Liver (tissue), 8 donors: ENCODE measurements at regions not wholly inside any gene's neighbourhood (a gene's known extent, or its start where the extent isn't known, plus 50 kb on each side); places are given as distances from the start of the nearest gene placed in this dataset.

Experiments
- DNase-seq: peaks from one replicate; pipeline ENCODE4 v3.0.0-alpha.2; 2017; ENCODE audit warnings: low spot score
- H3K27ac ChIP-seq, 2 donors: one replicate each; pipeline ENCODE4 v1.7.0; 2013; ENCODE audit warnings: inconsistent platforms in 2 of 2, low read length in 2 of 2, control low read depth in 1 of 2, low read depth in 1 of 2, mild to moderate bottlenecking in 1 of 2
- H3K27me3 ChIP-seq, 4 donors: one replicate each; pipeline versions ENCODE4 v1.6.1 to v1.7.0; 2013; ENCODE audit warnings: low read length in 3 of 4, inconsistent platforms in 1 of 4, mild to moderate bottlenecking in 1 of 4, moderate library complexity in 1 of 4; ENCODE audit not compliant: control insufficient read depth in 4 of 4, insufficient read depth in 4 of 4
- H3K36me3 ChIP-seq, 4 donors: one replicate each; pipeline versions ENCODE4 v1.6.1 to v1.7.0; 2013; ENCODE audit warnings: low read length in 3 of 4, mild to moderate bottlenecking in 3 of 4, low read depth in 1 of 4, moderate library complexity in 1 of 4; ENCODE audit not compliant: control insufficient read depth in 4 of 4, insufficient read depth in 3 of 4
- H3K4me1 ChIP-seq, 4 donors: one replicate each; pipeline versions ENCODE4 v1.6.1 to v1.7.0; 2013; ENCODE audit warnings: low read length in 3 of 4, mild to moderate bottlenecking in 3 of 4, moderate library complexity in 1 of 4; ENCODE audit not compliant: control insufficient read depth in 4 of 4, insufficient read depth in 4 of 4
- H3K4me3 ChIP-seq, 3 donors: one replicate each; pipeline versions ENCODE4 v1.6.1 to v1.7.0; 2013; ENCODE audit warnings: low read length in 3 of 3, control low read depth in 1 of 3, low read depth in 1 of 3, mild to moderate bottlenecking in 1 of 3
- H3K9ac ChIP-seq, 2 donors: one replicate each; pipeline ENCODE4 v1.7.0; 2013; ENCODE audit warnings: low read length in 2 of 2, mild to moderate bottlenecking in 2 of 2, moderate library complexity in 2 of 2, control low read depth in 1 of 2, low read depth in 1 of 2
- H3K9me3 ChIP-seq, 4 donors: one replicate each; pipeline versions ENCODE4 v1.6.1 to v1.7.0; 2013; ENCODE audit warnings: low read length in 3 of 4; ENCODE audit not compliant: control insufficient read depth in 4 of 4
- ATF3 ChIP-seq: IDR thresholded peaks from 2 replicates; pipeline ENCODE4 v1.6.1; 2016; ENCODE audit warnings: antibody characterized with exemption
- CTCF ChIP-seq: fragments of 150-350 bp; IDR thresholded peaks from 2 replicates; pipeline ENCODE4 v1.5.1; 2017; ENCODE audit warnings: improper control_type of control experiment, low read depth, low read length; ENCODE audit not compliant: missing input control
- FOXA1 ChIP-seq: IDR thresholded peaks from 2 replicates; pipeline ENCODE4 v1.6.1; 2016; ENCODE audit warnings: antibody characterized with exemption
- FOXA2 ChIP-seq: IDR thresholded peaks from 2 replicates; pipeline ENCODE4 v1.6.1; 2016; ENCODE audit warnings: antibody characterized with exemption
- HNF4A ChIP-seq, 2 donors: conservative IDR thresholded peaks; 2 replicates each; pipeline ENCODE4 v1.6.1; 2016; ENCODE audit warnings: antibody characterized with exemption in 2 of 2, mild to moderate bottlenecking in 2 of 2
- HNF4G ChIP-seq: IDR thresholded peaks from 2 replicates; pipeline ENCODE4 v1.6.1; 2016; ENCODE audit warnings: antibody characterized with exemption
- JUND ChIP-seq, 2 donors: IDR thresholded peaks; 2 replicates each; pipeline ENCODE4 v1.6.1; 2016; ENCODE audit warnings: antibody characterized with exemption in 2 of 2
- MAX ChIP-seq: IDR thresholded peaks from 2 replicates; pipeline ENCODE4 v1.6.1; 2016; ENCODE audit warnings: antibody characterized with exemption
- RAD21 ChIP-seq, 2 donors: IDR thresholded peaks; 2 replicates each; pipeline ENCODE4 v1.6.1; 2016; ENCODE audit warnings: antibody characterized with exemption in 2 of 2, mild to moderate bottlenecking in 2 of 2
- REST ChIP-seq: IDR thresholded peaks from 2 replicates; pipeline ENCODE4 v1.6.1; 2016; ENCODE audit warnings: antibody characterized with exemption, mild to moderate bottlenecking
- RXRA ChIP-seq, 2 donors: IDR thresholded peaks; 2 replicates each; pipeline ENCODE4 v1.6.1; 2017 to 2018; ENCODE audit warnings: antibody characterized with exemption in 2 of 2, mild to moderate bottlenecking in 1 of 2
- SP1 ChIP-seq: IDR thresholded peaks from 2 replicates; pipeline ENCODE4 v1.6.1; 2018; ENCODE audit warnings: antibody characterized with exemption, mild to moderate bottlenecking
- YY1 ChIP-seq: IDR thresholded peaks from 2 replicates; pipeline ENCODE4 v1.6.1; 2016; ENCODE audit warnings: antibody characterized with exemption, mild to moderate bottlenecking
- ZBTB33 ChIP-seq: IDR thresholded peaks from 2 replicates; pipeline ENCODE4 v1.6.1; 2016; ENCODE audit warnings: antibody characterized with exemption
- WGBS: extraction: QIAGEN DNeasy Blood & Tissue Kit; methylation state at CpG from one replicate; pipeline ENCODE4 v1.1.7; 2013; 5-methylcytosine and 5-hydroxymethylcytosine counted together
- donor health status: healthy.
- donor health status: healthy.
- donor health status: healthy.
- donor health status: healthy.
- donor health status: healthy.

- WGBS: 87% methylated on average over 3 of the region's 3 CpGs
These were observed 255.6 kb upstream of the SLC30A5 start for GRCh38 chr5:68838157-68838718.

More at GRCh38 chr5:68838157-68838718, 255.6 kb upstream of the SLC30A5 start:
- no peaks in the 10 kb centered on the region for H3K9me3 ChIP-seq
- H3K27me3 ChIP-seq: no peaks in the 10 kb centered on the region
- DNase-seq: no peak
- H3K4me1 ChIP-seq: no peaks in the 10 kb centered on the region
- H3K9ac ChIP-seq: no peak overlapping the region
- no peaks in the 10 kb centered on the region for H3K36me3 ChIP-seq
- no peak for TF ChIP-seq ZBTB33
- TF ChIP-seq SP1: no peak
- TF ChIP-seq ATF3: no peak
- no peak for TF ChIP-seq FOXA2
- TF ChIP-seq JUND (IDR thresholded peaks at IDR 0.05): no peak
- no peak for TF ChIP-seq MAX
- no peak for TF ChIP-seq HNF4A (conservative IDR thresholded peaks at IDR 0.05)
- TF ChIP-seq RXRA (IDR thresholded peaks at IDR 0.05): no peak
- no peak for TF ChIP-seq RAD21 (IDR thresholded peaks at IDR 0.05)
- no peak for TF ChIP-seq FOXA1
- no peak for TF ChIP-seq CTCF
- no peak for TF ChIP-seq YY1
- TF ChIP-seq HNF4G: no peak
- TF ChIP-seq REST: no peak
- no peak overlapping the region for H3K4me3 ChIP-seq
- H3K27ac ChIP-seq: no peak overlapping the region
